GM19324 (cell line): ENCODE measurements at regions not wholly inside any gene's neighbourhood (a gene's known extent, or its start where the extent isn't known, plus 50 kb on each side); places are given as distances from the start of the nearest gene placed in this dataset.

Experiments
- ATAC-seq: cut with Tn5 transposase; IDR thresholded peaks from one replicate; pipeline ENCODE4 v1.9.1; 2021; ENCODE audit warnings: mild to moderate bottlenecking, moderate library complexity; ENCODE audit not compliant: unreplicated experiment, low FRiP score

GRCh38 chr3:28645149-28645548 is 296.5 kb upstream of the AZI2 start:
- no peak for ATAC-seq

- ATAC-seq: no peak
Observed at GRCh38 chr3:28646435-28646834, 297.8 kb upstream of the AZI2 start.

- ATAC-seq: no peak
Observed at GRCh38 chr3:28649266-28649665, 300.6 kb upstream of the AZI2 start.

GRCh38 chr3:28651159-28651558 is 302.5 kb upstream of the AZI2 start:
- ATAC-seq: no peak

GRCh38 chr3:28664123-28664522 is 315.5 kb upstream of the AZI2 start:
- no peak for ATAC-seq

GRCh38 chr3:28667646-28668621 is 319.3 kb upstream of the AZI2 start:
- ATAC-seq: peak; percentile 97

- no peak for ATAC-seq
Observed at GRCh38 chr3:28669870-28670269, 321.2 kb upstream of the AZI2 start.

GRCh38 chr3:28672406-28672805 is 323.8 kb upstream of the AZI2 start:
- no peak for ATAC-seq

GRCh38 chr3:28673446-28673845 is 324.8 kb upstream of the AZI2 start:
- ATAC-seq: no peak

GRCh38 chr3:28674212-28674611 is 325.6 kb upstream of the AZI2 start:
- no peak for ATAC-seq

- no peak for ATAC-seq
Observed at GRCh38 chr3:28677581-28677980, 329.0 kb upstream of the AZI2 start.

- ATAC-seq: no peak
Observed at GRCh38 chr3:28678086-28678485, 329.5 kb upstream of the AZI2 start.

GRCh38 chr3:28680050-28680449 is 331.4 kb upstream of the AZI2 start:
- ATAC-seq: no peak

GRCh38 chr3:28682121-28682520 is 333.5 kb upstream of the AZI2 start:
- ATAC-seq: no peak

GRCh38 chr3:28690176-28690575 is 341.6 kb upstream of the AZI2 start:
- ATAC-seq: no peak

- no peak for ATAC-seq
Observed at GRCh38 chr3:28698706-28699105, 350.1 kb upstream of the AZI2 start.

- no peak for ATAC-seq
Observed at GRCh38 chr3:28699283-28699682, 350.7 kb upstream of the AZI2 start.

- no peak for ATAC-seq
Observed at GRCh38 chr3:28700728-28701127, 352.1 kb upstream of the AZI2 start.

GRCh38 chr3:28703843-28704242 is 355.2 kb upstream of the AZI2 start:
- no peak for ATAC-seq

GRCh38 chr3:28711293-28711692 is 362.7 kb upstream of the AZI2 start:
- ATAC-seq: no peak

GRCh38 chr3:28716939-28717338 is 368.3 kb upstream of the AZI2 start:
- ATAC-seq: no peak
